GM10266 (cell line): ENCODE measurements at regions not wholly inside any gene's neighbourhood (a gene's known extent, or its start where the extent isn't known, plus 50 kb on each side); places are given as distances from the start of the nearest gene placed in this dataset.

Experiments
- DNase-seq: peaks from one replicate; pipeline ENCODE4 v3.0.0; 2012; ENCODE audit errors: extremely low spot score
- TF ChIP-seq, protein P1 (sequence below): IDR thresholded peaks from 2 replicates; pipeline ENCODE4 v1.5.1; 2012; ENCODE audit warnings: mild to moderate bottlenecking, low read depth; ENCODE audit not compliant: control insufficient read depth, insufficient read depth; ENCODE audit errors: missing control alignments

DNA sequence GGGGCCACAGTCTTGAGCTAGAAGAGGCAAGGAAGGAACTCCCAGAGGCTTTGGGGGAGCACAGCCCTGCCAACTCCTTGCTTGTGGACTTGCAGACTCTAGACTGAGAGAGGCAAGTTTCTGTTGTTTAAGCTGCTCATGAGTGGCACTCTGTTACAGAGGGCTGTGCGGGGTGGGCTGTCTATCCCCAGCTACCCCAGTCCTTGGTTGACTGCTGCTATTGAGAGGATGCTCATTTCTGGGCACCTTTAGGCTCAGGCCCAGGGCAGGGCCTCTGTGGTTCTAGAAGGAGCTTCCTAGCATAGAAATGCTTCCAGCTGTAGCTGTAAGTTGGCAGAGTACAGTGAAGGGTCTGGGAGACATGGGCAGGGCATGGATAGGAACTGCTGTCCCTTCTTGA, 151.3 kb upstream of the GGTLC1 start:
- DNase-seq: no peak
- TF ChIP-seq, protein P1, sequence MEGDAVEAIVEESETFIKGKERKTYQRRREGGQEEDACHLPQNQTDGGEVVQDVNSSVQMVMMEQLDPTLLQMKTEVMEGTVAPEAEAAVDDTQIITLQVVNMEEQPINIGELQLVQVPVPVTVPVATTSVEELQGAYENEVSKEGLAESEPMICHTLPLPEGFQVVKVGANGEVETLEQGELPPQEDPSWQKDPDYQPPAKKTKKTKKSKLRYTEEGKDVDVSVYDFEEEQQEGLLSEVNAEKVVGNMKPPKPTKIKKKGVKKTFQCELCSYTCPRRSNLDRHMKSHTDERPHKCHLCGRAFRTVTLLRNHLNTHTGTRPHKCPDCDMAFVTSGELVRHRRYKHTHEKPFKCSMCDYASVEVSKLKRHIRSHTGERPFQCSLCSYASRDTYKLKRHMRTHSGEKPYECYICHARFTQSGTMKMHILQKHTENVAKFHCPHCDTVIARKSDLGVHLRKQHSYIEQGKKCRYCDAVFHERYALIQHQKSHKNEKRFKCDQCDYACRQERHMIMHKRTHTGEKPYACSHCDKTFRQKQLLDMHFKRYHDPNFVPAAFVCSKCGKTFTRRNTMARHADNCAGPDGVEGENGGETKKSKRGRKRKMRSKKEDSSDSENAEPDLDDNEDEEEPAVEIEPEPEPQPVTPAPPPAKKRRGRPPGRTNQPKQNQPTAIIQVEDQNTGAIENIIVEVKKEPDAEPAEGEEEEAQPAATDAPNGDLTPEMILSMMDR: no peak

GRCh38 chr20:24138951-24139350, 150.4 kb upstream of the GGTLC1 start:
- TF ChIP-seq, protein P1: no peak
- DNase-seq: no peak

GRCh38 chr20:24138196-24138857, 149.7 kb upstream of the GGTLC1 start:
- no peak for DNase-seq
- TF ChIP-seq, protein P1: no peak

GRCh38 chr20:24136659-24137246, 148.2 kb upstream of the GGTLC1 start:
- no peak for DNase-seq

GRCh38 chr20:24135781-24136180, 147.2 kb upstream of the GGTLC1 start:
- DNase-seq: no peak
- TF ChIP-seq, protein P1: no peak

More at GRCh38 chr20:24136659-24137246, 148.2 kb upstream of the GGTLC1 start:
- TF ChIP-seq, protein P1: no peak

DNA sequence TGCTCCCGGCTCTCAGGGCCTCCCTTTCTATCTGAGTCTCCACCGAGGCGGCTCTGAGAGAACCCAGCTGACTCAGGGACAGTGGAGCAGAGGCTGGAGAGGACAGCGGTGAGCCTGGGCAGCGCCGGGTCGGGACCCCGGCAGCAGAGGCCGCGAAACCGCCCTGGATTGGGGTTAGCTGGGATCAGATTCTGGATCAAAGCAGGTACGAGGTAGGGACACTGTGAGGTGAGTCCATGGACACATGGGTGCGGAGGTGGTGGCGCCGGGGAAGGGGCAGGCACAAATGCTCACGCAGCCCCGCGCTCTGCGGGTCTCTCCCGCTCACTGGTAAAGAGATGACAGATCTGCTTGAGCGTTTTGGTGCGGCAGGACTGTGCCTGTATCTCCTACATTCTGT, 146.4 kb upstream of the GGTLC1 start:
- no peak for DNase-seq
- TF ChIP-seq, protein P1: no peak

DNA sequence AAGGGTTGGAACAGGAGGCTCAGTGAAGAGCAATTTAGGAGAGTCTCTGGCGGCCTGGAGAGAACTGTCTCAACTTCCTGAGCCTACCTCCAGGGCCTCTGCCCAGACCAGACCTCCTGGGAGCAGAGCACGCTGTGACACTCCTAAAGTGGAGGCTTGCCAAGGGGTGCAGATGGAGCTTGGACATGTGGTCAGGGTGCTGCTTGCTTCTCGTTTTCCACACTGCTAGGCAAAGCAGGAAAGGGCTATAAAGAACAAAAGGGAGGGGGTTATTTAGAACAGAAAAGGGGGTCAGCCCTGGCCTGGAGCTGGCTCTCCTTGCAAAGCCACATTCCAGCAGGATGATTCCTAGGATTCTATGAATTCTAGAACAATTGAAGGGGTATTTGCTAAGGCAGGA, 145.7 kb upstream of the GGTLC1 start:
- no peak for DNase-seq

More for the DNA sequence above, 145.7 kb upstream of the GGTLC1 start:
- TF ChIP-seq, protein P1: no peak
